ENCODE measurements at regions not wholly inside any gene's neighbourhood (a gene's known extent, or its start where the extent isn't known, plus 50 kb on each side); places are given as distances from the start of the nearest gene placed in this dataset.

DNA sequence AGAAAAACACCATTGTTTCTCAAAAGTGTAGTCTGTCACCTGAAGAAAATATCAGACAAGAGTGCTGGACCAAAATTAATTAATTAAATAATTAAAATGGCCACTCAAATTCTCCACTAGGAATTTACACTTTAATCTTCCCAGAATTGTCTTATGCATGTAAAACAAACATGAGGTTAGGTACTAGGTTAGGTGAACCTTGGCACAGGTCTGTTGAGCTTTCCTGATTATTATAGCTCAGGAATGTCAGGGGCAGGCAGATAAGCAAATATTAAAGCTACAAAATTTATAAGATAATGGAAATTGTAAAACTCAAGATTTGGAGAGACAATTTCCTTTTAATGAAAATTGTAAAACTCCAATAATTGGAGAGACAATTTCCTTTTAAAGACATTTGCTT lies 253.2 kb downstream of the BMP4 start:
- H3K36me3 ChIP-seq (ENCODE audit: control insufficient read depth in 1 of 2, insufficient read depth in 2 of 2, low read length in 1 of 2) = no peaks in the 10 kb centered on the region
- H3K27me3 ChIP-seq (ENCODE audit: control insufficient read depth in 1 of 2, insufficient read depth in 2 of 2, low read length in 1 of 2) = no peaks in the 10 kb centered on the region
- peaks cover 2% of the 10 kb centered on the region for H3K9me3 ChIP-seq (ENCODE audit: control insufficient read depth, low read length)
- ATAC-seq (ENCODE audit: low FRiP score) (no peak), DNase-seq (no peak)
- no peak overlapping the region for H3K27ac ChIP-seq (ENCODE audit: low read depth in 1 of 2, low read length in 2 of 2)
- no peaks in the 10 kb centered on the region for H3K4me1 ChIP-seq (ENCODE audit: control insufficient read depth in 1 of 2, insufficient read depth in 2 of 2, low read length in 2 of 2)
- no peak overlapping the region for H3K4me3 ChIP-seq (ENCODE audit: low read length in 2 of 2)
- intact Hi-C loops (cut with DNase I) = no loop called here

DNA sequence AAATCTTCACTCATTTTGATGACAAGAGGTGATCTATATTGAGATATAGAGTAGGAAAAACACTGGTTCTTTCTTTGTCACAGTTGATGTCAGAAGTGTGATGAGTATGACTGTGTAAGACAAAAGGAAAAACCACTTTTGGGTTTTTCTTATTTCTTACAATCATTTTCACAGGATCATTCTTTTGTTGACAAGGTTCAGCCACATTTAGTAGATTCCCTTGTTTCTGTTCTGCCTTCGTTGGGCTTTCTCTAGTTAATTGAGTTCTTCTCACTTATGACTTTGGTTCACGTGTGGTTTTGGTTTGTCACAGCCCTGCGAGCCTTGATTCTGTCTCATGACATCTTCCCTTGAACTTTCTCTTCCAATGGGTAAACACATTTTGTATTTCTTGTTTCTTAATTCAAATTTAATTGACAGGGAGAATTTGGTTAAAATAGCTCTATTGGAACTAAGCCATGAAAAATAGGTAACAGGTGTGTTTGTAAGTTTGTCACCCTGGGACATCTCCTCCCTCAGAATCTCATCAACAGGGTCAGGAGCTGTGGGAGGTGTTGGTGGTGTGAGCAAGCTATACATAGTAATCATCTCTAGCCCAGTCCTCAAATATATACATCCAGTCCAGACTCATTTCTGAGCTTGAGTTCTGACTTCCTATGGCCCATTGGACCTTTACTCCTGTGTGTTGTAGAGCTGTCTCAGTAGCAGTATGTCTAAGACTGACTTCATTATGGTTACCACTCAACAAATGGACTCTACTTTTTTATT lies 255.3 kb downstream of the BMP4 start:
- DNase-seq (no peak), ATAC-seq (ENCODE audit: low FRiP score) (no peak)
- no peak overlapping the region for H3K27ac ChIP-seq (ENCODE audit: low read depth in 1 of 2, low read length in 2 of 2)
- 93 to 99% methylated on average over 3 of the region's 3 CpGs for WGBS, 2 donors
- intact Hi-C loops (cut with DNase I) = no loop called here
- no peaks in the 10 kb centered on the region for H3K36me3 ChIP-seq (ENCODE audit: control insufficient read depth in 1 of 2, insufficient read depth in 2 of 2, low read length in 1 of 2)
- H3K4me1 ChIP-seq (ENCODE audit: control insufficient read depth in 1 of 2, insufficient read depth in 2 of 2, low read length in 2 of 2) = no peaks in the 10 kb centered on the region
- no peak overlapping the region for H3K4me3 ChIP-seq (ENCODE audit: low read length in 2 of 2)
- H3K9me3 ChIP-seq (ENCODE audit: control insufficient read depth, low read length) = no peaks in the 10 kb centered on the region
- peaks cover 0 to 2% of the 10 kb centered on the region in 2 donors for H3K27me3 ChIP-seq (ENCODE audit: control insufficient read depth in 1 of 2, insufficient read depth in 2 of 2, low read length in 1 of 2)

- ATAC-seq (ENCODE audit: low FRiP score) (no peak), DNase-seq (no peak)
- WGBS, 2 donors = 90 to 92% methylated on average over 3 of the region's 3 CpGs
- Histone ChIP-seq H3K27ac (ENCODE audit: low read depth in 1 of 2, low read length in 2 of 2) (no peak overlapping the region), H3K4me3 (ENCODE audit: low read length in 2 of 2) (no peak overlapping the region), H3K36me3 (ENCODE audit: control insufficient read depth in 1 of 2, insufficient read depth in 2 of 2, low read length in 1 of 2) (no peaks in the 10 kb centered on the region), H3K9me3 (ENCODE audit: control insufficient read depth, low read length) (no peaks in the 10 kb centered on the region), H3K4me1 (ENCODE audit: control insufficient read depth in 1 of 2, insufficient read depth in 2 of 2, low read length in 2 of 2) (no peaks in the 10 kb centered on the region), H3K27me3 (ENCODE audit: control insufficient read depth in 1 of 2, insufficient read depth in 2 of 2, low read length in 1 of 2) (peaks cover 0 to 2% of the 10 kb centered on the region in 2 donors)
- intact Hi-C loops (cut with DNase I) = no loop called here
Observed at GRCh38 chr14:53696217-53696965, 260.2 kb downstream of the BMP4 start.

DNA sequence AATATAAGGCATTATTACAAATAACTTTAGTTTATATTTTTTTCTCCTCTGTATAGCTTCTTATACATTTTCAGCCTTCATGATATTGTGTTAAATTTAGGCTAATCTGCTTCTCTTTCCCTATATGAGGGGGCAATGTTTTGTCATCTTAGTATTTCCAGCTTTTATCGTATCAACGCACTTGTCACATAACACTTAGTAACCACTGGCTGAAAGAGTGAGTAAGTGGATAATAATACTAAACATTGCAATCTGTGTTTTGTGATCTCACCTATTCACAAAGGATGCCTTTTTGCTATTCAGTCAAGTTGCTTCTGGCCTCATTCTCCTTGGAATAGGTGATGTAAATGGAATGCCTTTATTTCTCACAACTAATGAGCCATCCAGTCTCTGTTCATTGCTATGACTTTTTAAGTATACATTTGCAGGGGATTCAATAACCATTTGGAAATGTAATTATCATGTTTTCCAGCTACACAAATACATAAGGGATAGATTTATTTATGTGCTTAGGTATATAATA lies 260.9 kb downstream of the BMP4 start:
- Histone ChIP-seq H3K27me3 (ENCODE audit: control insufficient read depth in 1 of 2, insufficient read depth in 2 of 2, low read length in 1 of 2) (peaks cover 0 to 2% of the 10 kb centered on the region in 2 donors), H3K36me3 (ENCODE audit: control insufficient read depth in 1 of 2, insufficient read depth in 2 of 2, low read length in 1 of 2) (no peaks in the 10 kb centered on the region), H3K4me3 (ENCODE audit: low read length in 2 of 2) (no peak overlapping the region), H3K27ac (ENCODE audit: low read depth in 1 of 2, low read length in 2 of 2) (no peak overlapping the region), H3K4me1 (ENCODE audit: control insufficient read depth in 1 of 2, insufficient read depth in 2 of 2, low read length in 2 of 2) (no peaks in the 10 kb centered on the region), H3K9me3 (ENCODE audit: control insufficient read depth, low read length) (no peaks in the 10 kb centered on the region)
- no peak for DNase-seq
- ATAC-seq (ENCODE audit: low FRiP score) = no peak
- intact Hi-C loops (cut with DNase I) = no loop called here
- WGBS, 2 donors = 96 to 97% methylated on average over 2 of the region's 2 CpGs

DNA sequence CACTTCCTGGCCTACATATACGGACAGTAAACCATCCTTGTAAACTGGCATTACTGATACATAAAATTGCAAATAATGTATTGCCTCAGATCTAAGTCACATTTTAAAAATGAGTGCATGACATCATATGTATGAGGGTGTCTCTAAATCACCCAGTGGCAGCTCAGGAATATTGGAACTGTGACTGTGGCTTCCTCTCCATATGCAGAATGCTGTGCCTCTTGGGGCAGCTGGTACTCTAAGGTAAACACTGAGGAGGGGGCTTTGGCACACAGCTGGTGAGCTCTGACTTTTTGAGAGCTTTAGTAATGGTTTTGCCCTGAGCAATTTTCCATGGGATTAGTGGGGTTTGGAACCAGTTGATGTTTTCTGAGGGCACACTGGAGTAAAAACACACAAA lies 263.7 kb downstream of the BMP4 start:
- intact Hi-C loops (cut with DNase I) = no loop called here
- H3K9me3 ChIP-seq (ENCODE audit: control insufficient read depth, low read length) = no peaks in the 10 kb centered on the region
- ATAC-seq (ENCODE audit: low FRiP score) = no peak
- DNase-seq = no peak
- no peaks in the 10 kb centered on the region for H3K4me1 ChIP-seq (ENCODE audit: control insufficient read depth in 1 of 2, insufficient read depth in 2 of 2, low read length in 2 of 2)
- WGBS, 2 donors = 52 to 54% methylated on average over 1 of the region's 1 CpG
- H3K27me3 ChIP-seq (ENCODE audit: control insufficient read depth in 1 of 2, insufficient read depth in 2 of 2, low read length in 1 of 2) = peaks cover 0 to 2% of the 10 kb centered on the region in 2 donors
- no peaks in the 10 kb centered on the region for H3K36me3 ChIP-seq (ENCODE audit: control insufficient read depth in 1 of 2, insufficient read depth in 2 of 2, low read length in 1 of 2)
- H3K27ac ChIP-seq (ENCODE audit: low read depth in 1 of 2, low read length in 2 of 2) = no peak overlapping the region
- no peak overlapping the region for H3K4me3 ChIP-seq (ENCODE audit: low read length in 2 of 2)

DNA sequence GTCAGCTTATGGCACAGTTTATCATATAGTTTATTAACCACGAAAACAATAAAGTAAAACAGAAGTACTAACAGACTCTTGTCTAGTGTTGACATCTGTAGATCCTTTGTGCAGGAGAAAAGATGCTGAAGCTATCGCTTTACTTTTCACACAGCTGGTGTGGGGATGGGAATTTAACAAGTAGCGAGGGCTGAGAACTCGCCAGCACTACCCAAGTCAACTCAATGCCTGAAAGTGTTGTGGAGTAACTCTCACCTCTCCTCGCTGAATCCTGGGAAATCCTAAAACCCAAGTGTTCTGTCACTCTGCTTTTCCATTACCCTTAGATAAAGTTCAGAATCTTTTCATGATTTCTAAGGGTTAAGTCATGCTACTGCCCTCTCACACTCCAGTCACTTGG lies 264.2 kb downstream of the BMP4 start:
- Histone ChIP-seq H3K4me3 (ENCODE audit: low read length in 2 of 2) (no peak overlapping the region), H3K27ac (ENCODE audit: low read depth in 1 of 2, low read length in 2 of 2) (no peak overlapping the region), H3K27me3 (ENCODE audit: control insufficient read depth in 1 of 2, insufficient read depth in 2 of 2, low read length in 1 of 2) (peaks cover 0 to 2% of the 10 kb centered on the region in 2 donors), H3K36me3 (ENCODE audit: control insufficient read depth in 1 of 2, insufficient read depth in 2 of 2, low read length in 1 of 2) (no peaks in the 10 kb centered on the region), H3K9me3 (ENCODE audit: control insufficient read depth, low read length) (no peaks in the 10 kb centered on the region), H3K4me1 (ENCODE audit: control insufficient read depth in 1 of 2, insufficient read depth in 2 of 2, low read length in 2 of 2) (no peaks in the 10 kb centered on the region)
- ATAC-seq (ENCODE audit: low FRiP score) (no peak), DNase-seq (no peak)
- intact Hi-C loops (cut with DNase I) = no loop called here
- WGBS, 2 donors = 94 to 97% methylated on average over 5 of the region's 5 CpGs

DNA sequence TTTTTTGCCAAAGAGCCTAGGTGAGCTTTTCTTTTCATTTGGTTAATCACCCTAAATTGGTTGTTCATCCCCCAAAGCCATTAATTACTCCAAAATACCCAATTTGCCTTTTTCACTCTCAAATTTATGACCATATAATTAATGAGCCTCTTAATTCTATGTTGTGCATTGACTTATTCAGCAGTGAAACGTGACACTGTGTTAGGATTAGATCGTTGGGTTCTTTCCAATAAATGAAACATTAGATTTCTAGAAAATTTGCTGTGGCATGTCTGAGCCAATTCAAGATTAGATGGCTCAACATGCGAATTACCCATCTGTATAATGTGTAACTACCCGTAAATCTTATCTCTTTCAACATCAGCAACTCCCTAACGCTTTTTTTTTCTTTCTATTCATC lies 273.4 kb downstream of the BMP4 start:
- DNase-seq (no peak), ATAC-seq (ENCODE audit: low FRiP score) (no peak)
- Histone ChIP-seq H3K4me1 (ENCODE audit: control insufficient read depth in 1 of 2, insufficient read depth in 2 of 2, low read length in 2 of 2) (no peaks in the 10 kb centered on the region), H3K36me3 (ENCODE audit: control insufficient read depth in 1 of 2, insufficient read depth in 2 of 2, low read length in 1 of 2) (no peaks in the 10 kb centered on the region), H3K27ac (ENCODE audit: low read depth in 1 of 2, low read length in 2 of 2) (no peak overlapping the region), H3K4me3 (ENCODE audit: low read length in 2 of 2) (no peak overlapping the region), H3K27me3 (ENCODE audit: control insufficient read depth in 1 of 2, insufficient read depth in 2 of 2, low read length in 1 of 2) (no peaks in the 10 kb centered on the region), H3K9me3 (ENCODE audit: control insufficient read depth, low read length) (peaks cover 2% of the 10 kb centered on the region)
- intact Hi-C loops (cut with DNase I) = no loop called here
- WGBS, 2 donors = 34 to 35% methylated on average over 5 of the region's 5 CpGs

- H3K4me3 ChIP-seq (ENCODE audit: low read length in 2 of 2) = no peak overlapping the region
- intact Hi-C loops (cut with DNase I) = no loop called here
- no peak overlapping the region for H3K27ac ChIP-seq (ENCODE audit: low read depth in 1 of 2, low read length in 2 of 2)
- no peaks in the 10 kb centered on the region for H3K27me3 ChIP-seq (ENCODE audit: control insufficient read depth in 1 of 2, insufficient read depth in 2 of 2, low read length in 1 of 2)
- no peak for DNase-seq
- no peak for ATAC-seq (ENCODE audit: low FRiP score)
- H3K36me3 ChIP-seq (ENCODE audit: control insufficient read depth in 1 of 2, insufficient read depth in 2 of 2, low read length in 1 of 2) = no peaks in the 10 kb centered on the region
- H3K4me1 ChIP-seq (ENCODE audit: control insufficient read depth in 1 of 2, insufficient read depth in 2 of 2, low read length in 2 of 2) = no peaks in the 10 kb centered on the region
- WGBS, 2 donors = 77 to 79% methylated on average over 2 of the region's 2 CpGs
- H3K9me3 ChIP-seq (ENCODE audit: control insufficient read depth, low read length) = peaks cover 3% of the 10 kb centered on the region
Observed at GRCh38 chr14:53672526-53672925, 284.1 kb downstream of the BMP4 start.

- Histone ChIP-seq H3K27ac (ENCODE audit: low read depth in 1 of 2, low read length in 2 of 2) (no peak overlapping the region), H3K9me3 (ENCODE audit: control insufficient read depth, low read length) (peaks cover 3% of the 10 kb centered on the region), H3K4me3 (ENCODE audit: low read length in 2 of 2) (no peak overlapping the region), H3K36me3 (ENCODE audit: control insufficient read depth in 1 of 2, insufficient read depth in 2 of 2, low read length in 1 of 2) (no peaks in the 10 kb centered on the region), H3K27me3 (ENCODE audit: control insufficient read depth in 1 of 2, insufficient read depth in 2 of 2, low read length in 1 of 2) (no peaks in the 10 kb centered on the region), H3K4me1 (ENCODE audit: control insufficient read depth in 1 of 2, insufficient read depth in 2 of 2, low read length in 2 of 2) (no peaks in the 10 kb centered on the region)
- ATAC-seq (ENCODE audit: low FRiP score) = no peak
- intact Hi-C loops (cut with DNase I) = no loop called here
- DNase-seq = no peak
Observed at GRCh38 chr14:53670701-53671100, 285.9 kb downstream of the BMP4 start.

All from aorta (tissue), 5 donors.